A549 (cell line): ENCODE measurements at regions not wholly inside any gene's neighbourhood (a gene's known extent, or its start where the extent isn't known, plus 50 kb on each side); places are given as distances from the start of the nearest gene placed in this dataset.

ENCODE experiments used
- ATAC-seq, 2 experiments: fragments of 200-7000 bp in 1 of 2; fragments of >200 bp in 1 of 2; cut with Nextera tagmentation in 1 of 2; cut with Tn5 transposase in 1 of 2; 3 replicates each; pipeline versions ENCODE4 v1.8.0 to v1.9.1; 2018 to 2020; ENCODE audit warnings: mild to moderate bottlenecking in 1 of 2, moderate library complexity in 1 of 2
- CTCF ChIA-PET: fragments of 300-600 bp; sonication (Branson Sonifier 250); formaldehyde crosslinking; extraction: SDS; loops from one replicate; lab custom pipeline; 2021; ENCODE audit warnings: antibody characterized with exemption, inconsistent platforms; lab: Yijun Ruan, JAX
- POLR2A ChIA-PET: fragments of 350-600 bp; formaldehyde crosslinking; extraction: SDS; loops from one replicate; lab custom pipeline; 2021; ENCODE audit warnings: antibody characterized with exemption, inconsistent platforms; lab: Yijun Ruan, JAX
- DNase-seq, 2 experiments: peaks; one replicate each; pipeline versions ENCODE4 v3.0.0 to v3.0.0-alpha.2; 2011 to 2016; ENCODE audit warnings: low read depth in 1 of 2, low spot score in 1 of 2
- FAIRE-seq: peaks from 2 replicates; lab custom pipeline; 2011; peaks lifted over from hg19 to GRCh38; lab: Jason Lieb, UNC
- H3K27ac ChIP-seq, 2 experiments: fragments of >200 bp; sonication (Bioruptor Twin); formaldehyde crosslinking; 3 replicates each; pipeline ENCODE4 v1.5.1; 2016 to 2017
- H3K4me1 ChIP-seq: fragments of >200 bp; sonication (Bioruptor Twin); formaldehyde crosslinking; 3 replicates; pipeline ENCODE4 v1.6.1; 2016
- H3K4me2 ChIP-seq: fragments of >200 bp; sonication (Bioruptor Twin); formaldehyde crosslinking; 3 replicates; pipeline ENCODE4 v1.6.1; 2016
- H3K4me3 ChIP-seq: fragments of >200 bp; sonication (Bioruptor Twin); formaldehyde crosslinking; 3 replicates; pipeline ENCODE4 v1.5.1; 2016
- H3K9me3 ChIP-seq: fragments of >200 bp; sonication (Bioruptor Twin); formaldehyde crosslinking; 3 replicates; pipeline ENCODE4 v1.6.1; 2016
- ATOH8 ChIP-seq: fragments of 250-450 bp; sonication (Bioruptor Pico); IDR thresholded peaks from 2 replicates; pipeline ENCODE4 v1.5.0; 2020; ENCODE audit warnings: low read depth, mild to moderate bottlenecking, moderate library complexity
- BCL3 ChIP-seq: fragments of >200 bp; sonication (Bioruptor Twin); formaldehyde crosslinking; IDR thresholded peaks from 3 replicates; pipeline ENCODE4 v1.6.1; 2016
- CBX2 ChIP-seq: fragments of 200-600 bp; sonication (generic); IDR thresholded peaks from 2 replicates; pipeline ENCODE4 v1.6.1; 2016; ENCODE audit warnings: low read depth, mild to moderate bottlenecking, borderline replicate concordance
- CBX8 ChIP-seq: fragments of 200-600 bp; sonication (generic); IDR thresholded peaks from 2 replicates; pipeline ENCODE4 v1.6.1; 2016
- CEBPB ChIP-seq, 2 experiments: fragments of >200 bp in 1 of 2; sonication (Bioruptor Twin) in 1 of 2; formaldehyde crosslinking in 1 of 2; IDR thresholded peaks; 2 replicates each; pipeline ENCODE4 v1.6.1; 2012 to 2016
- CHD2 ChIP-seq: fragments of 150-350 bp; IDR thresholded peaks from 2 replicates; pipeline ENCODE4 v1.6.1; 2014; ENCODE audit warnings: low read length; ENCODE audit not compliant: partially characterized antibody
- EHF ChIP-seq: fragments of 250-450 bp; sonication (Bioruptor Pico); IDR thresholded peaks from 2 replicates; pipeline ENCODE4 v1.5.0; 2020; ENCODE audit warnings: mild to moderate bottlenecking
- ELK1 ChIP-seq: fragments of 150-350 bp; IDR thresholded peaks from 2 replicates; pipeline ENCODE4 v1.6.1; 2014; ENCODE audit warnings: low read depth, mild to moderate bottlenecking, low read length
- FOSL2 ChIP-seq, 2 experiments: fragments of 450-650 bp in 1 of 2; fragments of >200 bp in 1 of 2; sonication (Bioruptor Twin) in 1 of 2; formaldehyde crosslinking; IDR thresholded peaks; 2 replicates each; pipeline versions ENCODE4 v1.5.0 to v1.6.1; 2016 to 2020; ENCODE audit warnings: mild to moderate bottlenecking in 1 of 2, moderate library complexity in 1 of 2
- HMGXB4 ChIP-seq: fragments of 250-450 bp; sonication (Bioruptor Pico); IDR thresholded peaks from 2 replicates; pipeline ENCODE4 v1.5.0; 2021; ENCODE audit warnings: mild to moderate bottlenecking, moderate library complexity, borderline replicate concordance
- HOXB13 ChIP-seq: fragments of 250-450 bp; sonication (Bioruptor Pico); IDR thresholded peaks from 2 replicates; pipeline ENCODE4 v1.5.0; 2020; ENCODE audit warnings: low read depth, mild to moderate bottlenecking, moderate library complexity
- HOXB5 ChIP-seq: fragments of 250-450 bp; sonication (Bioruptor Pico); IDR thresholded peaks from 2 replicates; pipeline ENCODE4 v1.5.0; 2020; ENCODE audit warnings: mild to moderate bottlenecking, moderate library complexity
- JUN ChIP-seq, 2 experiments: fragments of >200 bp; sonication (Bioruptor Twin); formaldehyde crosslinking; IDR thresholded peaks; 2 replicates in 1 of 2; 3 replicates in 1 of 2; pipeline ENCODE4 v1.6.1; 2016 to 2017
- MAX ChIP-seq: IDR thresholded peaks from 2 replicates; pipeline ENCODE4 v1.6.1; 2012
- MAZ ChIP-seq: fragments of 150-350 bp; IDR thresholded peaks from 2 replicates; pipeline ENCODE4 v1.6.1; 2014; ENCODE audit warnings: antibody characterized with exemption, low read depth, low read length, borderline replicate concordance
- PBX3 ChIP-seq: IDR thresholded peaks from 2 replicates; pipeline ENCODE4 v1.6.1; 2012
- RCOR1 ChIP-seq: fragments of 150-350 bp; IDR thresholded peaks from 2 replicates; pipeline ENCODE4 v1.6.1; 2014; ENCODE audit warnings: antibody characterized with exemption, low read length, low read depth
- RFX5 ChIP-seq: fragments of 450-650 bp; IDR thresholded peaks from 2 replicates; pipeline ENCODE4 v1.7.1; 2014; ENCODE audit warnings: antibody characterized with exemption, mild to moderate bottlenecking, moderate library complexity
- SMC3 ChIP-seq: fragments of >200 bp; sonication (Bioruptor Twin); formaldehyde crosslinking; IDR thresholded peaks from 3 replicates; pipeline ENCODE4 v1.6.1; 2018; ENCODE audit warnings: inconsistent platforms
- SREBF2 ChIP-seq: fragments of 450-650 bp; IDR thresholded peaks from 2 replicates; pipeline ENCODE4 v1.6.1; 2014; ENCODE audit warnings: mild to moderate bottlenecking, moderate library complexity
- ZFP36 ChIP-seq: fragments of 450-650 bp; IDR thresholded peaks from 2 replicates; pipeline ENCODE4 v1.6.1; 2014; ENCODE audit warnings: borderline replicate concordance; ENCODE audit not compliant: partially characterized antibody
- ZNF302 ChIP-seq: fragments of 250-450 bp; sonication (Bioruptor Pico); IDR thresholded peaks from 2 replicates; pipeline ENCODE4 v1.9.0; 2021; ENCODE audit warnings: inconsistent platforms, mild to moderate bottlenecking, moderate library complexity
- WGBS: methylation state at CpG from one replicate; pipeline ENCODE4 v1.1.6; 2017; ENCODE audit errors: missing lambda C conversion rate; 5-methylcytosine and 5-hydroxymethylcytosine counted together

- 11% methylated on average over 15 of the region's 15 CpGs for WGBS
- no peak for TF ChIP-seq EHF (CRISPR knock-in tag)
- TF ChIP-seq CBX2 = no peak
- TF ChIP-seq CEBPB (IDR thresholded peaks at IDR 0.05) = no peak
- no peak for TF ChIP-seq HOXB13 (CRISPR knock-in tag)
- no peak for TF ChIP-seq ATOH8 (CRISPR knock-in tag)
- TF ChIP-seq ELK1 = no peak
- TF ChIP-seq CHD2 = no peak
- TF ChIP-seq ZNF302 = no peak
- TF ChIP-seq MAX = no peak
- no peak for TF ChIP-seq SMC3
- TF ChIP-seq HOXB5 (CRISPR knock-in tag) = no peak
- no peak for TF ChIP-seq RCOR1
- TF ChIP-seq BCL3 = no peak
- Histone ChIP-seq H3K4me3 (no peak overlapping the region), H3K4me1 (no peaks in the 10 kb centered on the region), H3K27ac (no peak overlapping the region), H3K9me3 (no peaks in the 10 kb centered on the region), H3K4me2 (no peak overlapping the region)
- ChIA-PET POLR2A (no interaction called here), CTCF (no interaction called here)
- FAIRE-seq (no peak), ATAC-seq (no peak), DNase-seq (no peak)
Observed at GRCh38 chr5:2214910-2215590, 332.3 kb upstream of the IRX4 start.

- H3K9me3 ChIP-seq = no peaks in the 10 kb centered on the region
Observed at GRCh38 chr5:2213121-2213730, 330.5 kb upstream of the IRX4 start.

GRCh38 chr5:2212481-2212880 lies 329.8 kb upstream of the IRX4 start:
- no peaks in the 10 kb centered on the region for H3K9me3 ChIP-seq
- H3K4me3 ChIP-seq = no peak overlapping the region
- TF ChIP-seq ELK1 = no peak
- no peak for TF ChIP-seq CBX8
- no peak for TF ChIP-seq BCL3
- no peak for TF ChIP-seq HMGXB4 (CRISPR knock-in tag)
- no peak for TF ChIP-seq FOSL2 (IDR thresholded peaks at IDR 0.05)
- no peak for TF ChIP-seq FOSL2 (CRISPR knock-in tag; IDR thresholded peaks at IDR 0.05)
- no peak for TF ChIP-seq SREBF2
- no peak for TF ChIP-seq ZFP36
- no peak for TF ChIP-seq EHF (CRISPR knock-in tag)
- no peak for TF ChIP-seq MAZ
- H3K4me1 ChIP-seq = no peaks in the 10 kb centered on the region
- FAIRE-seq = no peak
- no peak for ATAC-seq
- 0% methylated on average over 3 of the region's 3 CpGs for WGBS
- ChIA-PET POLR2A (no interaction called here), CTCF (no interaction called here)
- no peak for DNase-seq
- no peak overlapping the region for H3K4me2 ChIP-seq
- no peak overlapping the region for H3K27ac ChIP-seq

More at GRCh38 chr5:2213121-2213730, 330.5 kb upstream of the IRX4 start:
- no peak for FAIRE-seq
- no peak for DNase-seq
- ChIA-PET POLR2A (no interaction called here), CTCF (no interaction called here)
- Histone ChIP-seq H3K4me1 (no peaks in the 10 kb centered on the region), H3K27ac (no peak overlapping the region), H3K4me3 (no peak overlapping the region), H3K4me2 (no peak overlapping the region)
- 31% methylated on average over 4 of the region's 10 CpGs for WGBS
- TF ChIP-seq HOXB13 (CRISPR knock-in tag) (no peak), RFX5 (no peak), EHF (CRISPR knock-in tag) (no peak), JUN (IDR thresholded peaks at IDR 0.05) (no peak), PBX3 (no peak)
- ATAC-seq = no peak
